SU-DHL-6 (cell line): ENCODE measurements at regions not wholly inside any gene's neighbourhood (a gene's known extent, or its start where the extent isn't known, plus 50 kb on each side); places are given as distances from the start of the nearest gene placed in this dataset.
A peak's percentile ranks its signal among the peaks of the same experiment; 100 is the strongest.

Experiments
- H2AFZ ChIP-seq: fragments of 200-600 bp; sonication (generic); 2 replicates; pipeline ENCODE4 v1.6.1; 2014; ENCODE audit warnings: low read depth, mild to moderate bottlenecking, moderate library complexity, mixed read lengths, antibody characterized with exemption, low read length; ENCODE audit not compliant: severe bottlenecking
- H3F3A ChIP-seq: fragments of 200-600 bp; shearing (Covaris generic); 2 replicates; pipeline ENCODE4 v1.6.0; 2016; ENCODE audit warnings: antibody characterized with exemption, mild to moderate bottlenecking; ENCODE audit not compliant: insufficient read depth
- H3K27ac ChIP-seq: fragments of 200-600 bp; sonication (generic); 2 replicates; pipeline ENCODE4 v1.5.1; 2016; ENCODE audit warnings: low read depth, mild to moderate bottlenecking, low read length, moderate library complexity, mixed read lengths
- H3K27me3 ChIP-seq: fragments of 200-600 bp; sonication (generic), shearing (Covaris generic); 2 replicates; pipeline ENCODE4 v1.6.0; 2014; ENCODE audit warnings: mild to moderate bottlenecking, low read length
- H3K36me3 ChIP-seq: fragments of 200-600 bp; sonication (generic); 2 replicates; pipeline ENCODE4 v1.6.1; 2014; ENCODE audit warnings: mild to moderate bottlenecking, low read length, mixed read lengths
- H3K4me2 ChIP-seq: fragments of 300-600, 200-600 bp; shearing (Covaris generic), sonication (generic); 2 replicates; pipeline ENCODE4 v1.6.0; 2014; ENCODE audit warnings: low read length, low read depth, mild to moderate bottlenecking; ENCODE audit not compliant: poor library complexity, severe bottlenecking
- H3K4me3 ChIP-seq: fragments of 200-600 bp; sonication (generic); 2 replicates; pipeline ENCODE4 v1.5.1; 2014; ENCODE audit warnings: antibody characterized with exemption, low read length, mild to moderate bottlenecking, mixed read lengths; ENCODE audit not compliant: insufficient read depth, poor library complexity, severe bottlenecking
- H3K79me2 ChIP-seq: fragments of 200-600 bp; sonication (generic); 2 replicates; pipeline ENCODE4 v1.6.1; 2014; ENCODE audit warnings: mild to moderate bottlenecking, low read length, moderate library complexity; ENCODE audit not compliant: insufficient read depth
- H3K9ac ChIP-seq: fragments of 200-600 bp; sonication (generic); 2 replicates; pipeline ENCODE4 v1.7.0; 2014; ENCODE audit warnings: mild to moderate bottlenecking, low read length
- H3K9me2 ChIP-seq: fragments of 200-600 bp; sonication (generic); replicated peaks from 2 replicates; pipeline ENCODE4 v1.6.1; 2014; ENCODE audit warnings: low read length; ENCODE audit not compliant: insufficient read depth
- H3K9me3 ChIP-seq: fragments of 200-600 bp; sonication (generic); 2 replicates; pipeline ENCODE4 v1.6.1; 2014; ENCODE audit warnings: low read length, mixed read lengths; ENCODE audit not compliant: insufficient read depth
- H4K20me1 ChIP-seq: fragments of 200-600 bp; sonication (generic); 2 replicates; pipeline ENCODE4 v1.6.1; 2014; ENCODE audit warnings: low read depth, mild to moderate bottlenecking, antibody characterized with exemption, low read length, moderate library complexity, mixed read lengths
- EZH2phosphoT487 ChIP-seq: fragments of 200-600 bp; sonication (generic), shearing (Covaris generic); conservative IDR thresholded peaks from 2 replicates; pipeline ENCODE4 v1.6.1; 2018; ENCODE audit warnings: mild to moderate bottlenecking, antibody characterized with exemption, low read length, moderate library complexity, mixed read lengths
- TF ChIP-seq, protein P1 (sequence below): fragments of 200-600 bp; sonication (generic); IDR thresholded peaks from one replicate; pipeline ENCODE4 v1.5.1; 2017; ENCODE audit warnings: antibody characterized with exemption, mild to moderate bottlenecking, low read length, moderate library complexity; ENCODE audit not compliant: insufficient read depth, poor library complexity, severe bottlenecking

DNA sequence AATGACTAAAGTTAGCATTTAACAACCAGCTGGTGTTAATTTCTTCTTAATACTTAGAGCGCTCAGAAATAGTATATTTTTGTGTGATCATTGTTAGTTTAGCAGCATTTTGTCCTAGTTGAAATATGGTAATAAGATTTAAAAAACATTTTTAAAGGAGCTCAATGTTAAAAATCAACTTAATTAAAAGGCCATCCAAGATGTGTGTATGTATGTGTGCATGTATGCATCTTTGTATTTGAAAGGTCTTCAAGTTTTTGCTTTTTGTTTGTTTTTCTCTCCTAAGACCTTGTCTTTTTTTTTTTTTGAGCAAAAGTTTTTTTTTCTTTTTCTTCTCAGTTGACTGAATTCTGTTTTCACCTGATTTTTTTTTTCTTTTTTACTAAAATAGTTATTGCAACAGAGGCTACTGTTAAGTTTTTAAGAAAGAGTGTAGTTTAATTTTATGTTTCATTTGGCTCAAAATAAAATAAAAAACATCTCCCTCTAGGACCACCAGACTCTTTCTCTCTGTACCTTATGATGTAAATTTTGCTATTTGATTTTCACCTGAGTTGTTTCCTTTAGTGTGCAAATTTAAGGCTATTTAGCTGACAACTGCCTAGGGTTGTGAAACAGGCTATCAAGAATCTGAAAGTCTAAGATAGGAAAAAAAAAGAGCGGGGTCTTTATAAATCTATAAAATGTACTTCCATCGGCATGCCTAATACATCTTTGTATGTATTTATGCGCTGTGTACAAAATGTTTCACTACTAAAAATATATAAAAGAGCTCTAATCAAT, 76.4 kb upstream of the C1GALT1 start:
- no peak overlapping the region for H3K4me2 ChIP-seq

DNA sequence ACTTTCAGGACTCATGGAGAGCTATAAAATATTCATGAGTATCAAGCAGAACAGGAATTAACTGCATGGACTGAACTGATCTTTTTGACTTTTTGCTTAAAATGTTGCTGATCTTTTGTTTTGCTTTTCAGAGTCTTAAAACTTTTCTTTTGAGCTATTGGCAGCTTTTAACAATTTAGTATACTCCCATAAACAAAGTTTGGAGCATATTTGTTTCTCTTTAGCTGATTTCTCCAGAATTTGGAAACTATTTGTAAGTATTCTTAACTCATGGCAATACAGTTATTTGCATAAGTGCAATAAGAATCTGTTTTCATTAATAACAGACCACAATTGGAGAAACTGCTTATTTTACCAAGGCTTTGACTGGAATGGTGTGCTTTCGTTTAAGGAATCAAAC, 73.4 kb upstream of the C1GALT1 start:
- no peak overlapping the region for H3K27ac ChIP-seq
- H3K27me3 ChIP-seq: no peaks in the 10 kb centered on the region
- no peaks in the 10 kb centered on the region for H3F3A ChIP-seq
- H3K9ac ChIP-seq: no peak overlapping the region
- no peak overlapping the region for H2AFZ ChIP-seq
- no peaks in the 10 kb centered on the region for H3K79me2 ChIP-seq
- no peaks in the 10 kb centered on the region; the same call in 1 of the 2 replicates for H3K36me3 ChIP-seq
- 0 out of 2 replicates have a peak, but pooled peaks cover 6% of the 10 kb centered on the region for H3K9me2 ChIP-seq
- TF ChIP-seq, protein P1, sequence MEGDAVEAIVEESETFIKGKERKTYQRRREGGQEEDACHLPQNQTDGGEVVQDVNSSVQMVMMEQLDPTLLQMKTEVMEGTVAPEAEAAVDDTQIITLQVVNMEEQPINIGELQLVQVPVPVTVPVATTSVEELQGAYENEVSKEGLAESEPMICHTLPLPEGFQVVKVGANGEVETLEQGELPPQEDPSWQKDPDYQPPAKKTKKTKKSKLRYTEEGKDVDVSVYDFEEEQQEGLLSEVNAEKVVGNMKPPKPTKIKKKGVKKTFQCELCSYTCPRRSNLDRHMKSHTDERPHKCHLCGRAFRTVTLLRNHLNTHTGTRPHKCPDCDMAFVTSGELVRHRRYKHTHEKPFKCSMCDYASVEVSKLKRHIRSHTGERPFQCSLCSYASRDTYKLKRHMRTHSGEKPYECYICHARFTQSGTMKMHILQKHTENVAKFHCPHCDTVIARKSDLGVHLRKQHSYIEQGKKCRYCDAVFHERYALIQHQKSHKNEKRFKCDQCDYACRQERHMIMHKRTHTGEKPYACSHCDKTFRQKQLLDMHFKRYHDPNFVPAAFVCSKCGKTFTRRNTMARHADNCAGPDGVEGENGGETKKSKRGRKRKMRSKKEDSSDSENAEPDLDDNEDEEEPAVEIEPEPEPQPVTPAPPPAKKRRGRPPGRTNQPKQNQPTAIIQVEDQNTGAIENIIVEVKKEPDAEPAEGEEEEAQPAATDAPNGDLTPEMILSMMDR: no peak
- TF ChIP-seq EZH2phosphoT487: no peak
- no peaks in the 10 kb centered on the region for H4K20me1 ChIP-seq
- H3K4me2 ChIP-seq: no peak overlapping the region
- H3K9me3 ChIP-seq: peaks cover 11% of the 10 kb centered on the region; the same call in 1 of the 2 replicates
- no peak overlapping the region for H3K4me3 ChIP-seq

More for the DNA sequence above, 76.4 kb upstream of the C1GALT1 start:
- no peaks in the 10 kb centered on the region; the same call in 1 of the 2 replicates for H3K36me3 ChIP-seq
- 0 out of 2 replicates have a peak, but pooled peaks cover 6% of the 10 kb centered on the region for H3K9me2 ChIP-seq
- H3K4me3 ChIP-seq: no peak overlapping the region
- H4K20me1 ChIP-seq: no peaks in the 10 kb centered on the region
- no peaks in the 10 kb centered on the region for H3K27me3 ChIP-seq
- TF ChIP-seq, protein P1: no peak
- TF ChIP-seq EZH2phosphoT487: no peak
- H3K9me3 ChIP-seq: peaks cover 11% of the 10 kb centered on the region; the same call in 1 of the 2 replicates
- no peak overlapping the region for H3K9ac ChIP-seq
- H3K79me2 ChIP-seq: no peaks in the 10 kb centered on the region
- no peak overlapping the region for H3K27ac ChIP-seq
- H2AFZ ChIP-seq: peak overlapping the region; percentile 50
- H3F3A ChIP-seq: no peaks in the 10 kb centered on the region

DNA sequence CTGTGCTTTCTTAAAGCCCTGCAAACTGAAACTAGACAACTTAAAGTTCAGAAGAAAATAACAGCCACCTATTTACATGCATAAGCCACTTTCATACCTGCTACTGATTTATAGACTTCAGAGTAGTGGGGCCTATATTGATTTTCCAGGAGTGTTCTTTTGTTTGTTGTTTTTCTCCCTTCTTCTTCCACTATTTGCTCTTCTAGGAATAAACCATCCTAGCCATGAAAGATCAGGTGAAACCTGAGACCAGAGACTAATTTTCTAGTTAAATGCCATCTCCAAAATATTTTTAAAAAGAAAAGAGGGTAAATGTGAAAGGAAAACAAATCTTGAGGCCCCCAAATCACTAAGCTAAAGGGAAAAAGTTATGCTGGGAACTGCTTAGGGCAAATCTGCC, 72.4 kb upstream of the C1GALT1 start:
- Histone ChIP-seq H3K4me3 (no peak overlapping the region), H3K4me2 (no peak overlapping the region), H4K20me1 (no peaks in the 10 kb centered on the region), H3K36me3 (no peaks in the 10 kb centered on the region; the same call in 1 of the 2 replicates), H3K9ac (no peak overlapping the region), H3K9me3 (peaks cover 11% of the 10 kb centered on the region; the same call in 1 of the 2 replicates), H3F3A (no peaks in the 10 kb centered on the region), H3K27me3 (no peaks in the 10 kb centered on the region), H3K79me2 (no peaks in the 10 kb centered on the region), H2AFZ (no peak overlapping the region), H3K27ac (no peak overlapping the region), H3K9me2 (0 out of 2 replicates have a peak, but pooled peaks cover 6% of the 10 kb centered on the region)
- no peak for TF ChIP-seq EZH2phosphoT487
- TF ChIP-seq, protein P1: no peak
